Activated CD8-positive, alpha-beta memory T cell treated with anti-CD3 and anti-CD28 coated beads for 4 hours (primary cell): ENCODE measurements at regions not wholly inside any gene's neighbourhood (a gene's known extent, or its start where the extent isn't known, plus 50 kb on each side); places are given as distances from the start of the nearest gene placed in this dataset.

Experiments
- DNase-seq, 2 donors: peaks; one replicate each; pipeline ENCODE4 v3.0.0-alpha.2; 2020; ENCODE audit warnings: low read depth in 2 of 2

- DNase-seq = no peak
Measured at GRCh38 chr4:14695095-14695845, 307.0 kb upstream of the CPEB2 start.

- DNase-seq = no peak
Measured at GRCh38 chr4:14700083-14700482, 302.2 kb upstream of the CPEB2 start.

GRCh38 chr4:14700544-14700943, 301.7 kb upstream of the CPEB2 start:
- no peak for DNase-seq

- DNase-seq = no peak
Measured at GRCh38 chr4:14701389-14701788, 300.9 kb upstream of the CPEB2 start.

GRCh38 chr4:14701896-14702295, 300.4 kb upstream of the CPEB2 start:
- no peak for DNase-seq

- no peak for DNase-seq
Measured at GRCh38 chr4:14708574-14708973, 293.7 kb upstream of the CPEB2 start.

GRCh38 chr4:14711259-14711658, 291.0 kb upstream of the CPEB2 start:
- no peak for DNase-seq

GRCh38 chr4:14716691-14717090, 285.6 kb upstream of the CPEB2 start:
- no peak for DNase-seq

- no peak for DNase-seq
Measured at GRCh38 chr4:14719053-14719452, 283.2 kb upstream of the CPEB2 start.

GRCh38 chr4:14726441-14726840, 275.8 kb upstream of the CPEB2 start:
- no peak for DNase-seq

GRCh38 chr4:14726877-14727361, 275.4 kb upstream of the CPEB2 start:
- no peak for DNase-seq

- no peak for DNase-seq
Measured at GRCh38 chr4:14729282-14730000, 272.8 kb upstream of the CPEB2 start.

- DNase-seq = no peak
Measured at GRCh38 chr4:14742054-14742453, 260.2 kb upstream of the CPEB2 start.

GRCh38 chr4:14743172-14743571, 259.1 kb upstream of the CPEB2 start:
- DNase-seq = no peak

- no peak for DNase-seq
Measured at GRCh38 chr4:14743601-14744000, 258.7 kb upstream of the CPEB2 start.

- DNase-seq = no peak
Measured at GRCh38 chr4:14744346-14744745, 257.9 kb upstream of the CPEB2 start.

- DNase-seq = no peak
Measured at GRCh38 chr4:14749910-14750309, 252.4 kb upstream of the CPEB2 start.

- DNase-seq = no peak
Measured at GRCh38 chr4:14752341-14753046, 249.8 kb upstream of the CPEB2 start.

GRCh38 chr4:14767142-14767541, 235.1 kb upstream of the CPEB2 start:
- DNase-seq = no peak

GRCh38 chr4:14768449-14768848, 233.8 kb upstream of the CPEB2 start:
- no peak for DNase-seq

GRCh38 chr4:14769993-14770392, 232.3 kb upstream of the CPEB2 start:
- DNase-seq = no peak

GRCh38 chr4:14771094-14771493, 231.2 kb upstream of the CPEB2 start:
- no peak for DNase-seq
